A549 (cell line): ENCODE measurements at regions not wholly inside any gene's neighbourhood (a gene's known extent, or its start where the extent isn't known, plus 50 kb on each side); places are given as distances from the start of the nearest gene placed in this dataset.

Experiments
- ATAC-seq, 2 experiments: fragments of 200-7000 bp in 1 of 2; fragments of >200 bp in 1 of 2; cut with Nextera tagmentation in 1 of 2; cut with Tn5 transposase in 1 of 2; 3 replicates each; pipeline versions ENCODE4 v1.8.0 to v1.9.1; 2018 to 2020; ENCODE audit warnings: mild to moderate bottlenecking in 1 of 2, moderate library complexity in 1 of 2
- CTCF ChIA-PET: fragments of 300-600 bp; sonication (Branson Sonifier 250); formaldehyde crosslinking; extraction: SDS; loops from one replicate; lab custom pipeline; 2021; ENCODE audit warnings: antibody characterized with exemption, inconsistent platforms; lab: Yijun Ruan, JAX
- POLR2A ChIA-PET: fragments of 350-600 bp; formaldehyde crosslinking; extraction: SDS; loops from one replicate; lab custom pipeline; 2021; ENCODE audit warnings: antibody characterized with exemption, inconsistent platforms; lab: Yijun Ruan, JAX
- DNase-seq, 2 experiments: peaks; one replicate each; pipeline versions ENCODE4 v3.0.0 to v3.0.0-alpha.2; 2011 to 2016; ENCODE audit warnings: low read depth in 1 of 2, low spot score in 1 of 2
- FAIRE-seq: peaks from 2 replicates; lab custom pipeline; 2011; peaks lifted over from hg19 to GRCh38; lab: Jason Lieb, UNC
- H3K27ac ChIP-seq, 2 experiments: fragments of >200 bp; sonication (Bioruptor Twin); formaldehyde crosslinking; 3 replicates each; pipeline ENCODE4 v1.5.1; 2016 to 2017
- H3K4me1 ChIP-seq: fragments of >200 bp; sonication (Bioruptor Twin); formaldehyde crosslinking; 3 replicates; pipeline ENCODE4 v1.6.1; 2016
- H3K4me2 ChIP-seq: fragments of >200 bp; sonication (Bioruptor Twin); formaldehyde crosslinking; 3 replicates; pipeline ENCODE4 v1.6.1; 2016
- H3K4me3 ChIP-seq: fragments of >200 bp; sonication (Bioruptor Twin); formaldehyde crosslinking; 3 replicates; pipeline ENCODE4 v1.5.1; 2016
- H3K9me3 ChIP-seq: fragments of >200 bp; sonication (Bioruptor Twin); formaldehyde crosslinking; 3 replicates; pipeline ENCODE4 v1.6.1; 2016
- BHLHE40 ChIP-seq: IDR thresholded peaks from 2 replicates; pipeline ENCODE4 v1.6.1; 2012; ENCODE audit warnings: low read depth, low read length, inconsistent platforms
- CBX2 ChIP-seq: fragments of 200-600 bp; sonication (generic); IDR thresholded peaks from 2 replicates; pipeline ENCODE4 v1.6.1; 2016; ENCODE audit warnings: low read depth, mild to moderate bottlenecking, borderline replicate concordance
- HEYL ChIP-seq: fragments of 250-450 bp; sonication (Bioruptor Pico); IDR thresholded peaks from 2 replicates; pipeline ENCODE4 v1.8.0; 2021; ENCODE audit warnings: mild to moderate bottlenecking, moderate library complexity
- JUNB ChIP-seq: fragments of >200 bp; sonication (Bioruptor Twin); formaldehyde crosslinking; IDR thresholded peaks from 2 replicates; pipeline ENCODE4 v1.6.1; 2016
- KDM5A ChIP-seq: fragments of 200-600 bp; sonication (generic); IDR thresholded peaks from 2 replicates; pipeline ENCODE4 v1.6.1; 2016; ENCODE audit warnings: antibody characterized with exemption, mild to moderate bottlenecking
- MAFK ChIP-seq: fragments of 450-650 bp; IDR thresholded peaks from 2 replicates; pipeline ENCODE4 v1.6.1; 2014; ENCODE audit not compliant: partially characterized antibody
- MYC ChIP-seq: IDR thresholded peaks from 2 replicates; pipeline ENCODE4 v1.6.1; 2012; ENCODE audit warnings: mild to moderate bottlenecking, inconsistent platforms, low read length, improper control_type of control experiment, borderline replicate concordance
- NFE2L2 ChIP-seq: fragments of 150-350 bp; conservative IDR thresholded peaks from 2 replicates; pipeline ENCODE4 v1.6.1; 2014; ENCODE audit warnings: low read length
- NR3C1 ChIP-seq: fragments of >200 bp; sonication (Bioruptor Twin); formaldehyde crosslinking; IDR thresholded peaks from 3 replicates; pipeline ENCODE4 v1.6.1; 2017
- POLR2AphosphoS2 ChIP-seq: conservative IDR thresholded peaks from 2 replicates; pipeline ENCODE4 v1.6.1; 2012; ENCODE audit warnings: low read length, improper control_type of control experiment, inconsistent platforms
- RAD21 ChIP-seq, 2 experiments: fragments of >200 bp in 1 of 2; sonication (Bioruptor Twin) in 1 of 2; formaldehyde crosslinking in 1 of 2; IDR thresholded peaks in 1 of 2; conservative IDR thresholded peaks in 1 of 2; 2 replicates in 1 of 2; 3 replicates in 1 of 2; pipeline ENCODE4 v1.6.1; 2012 to 2018; ENCODE audit warnings: inconsistent platforms in 1 of 2
- RNF2 ChIP-seq: fragments of 200-600 bp; sonication (generic); IDR thresholded peaks from 2 replicates; pipeline ENCODE4 v1.6.1; 2016; ENCODE audit warnings: low read depth, mild to moderate bottlenecking, antibody characterized with exemption, moderate library complexity, borderline replicate concordance
- TFCP2L1 ChIP-seq: fragments of 250-450 bp; sonication (Bioruptor Pico); IDR thresholded peaks from 2 replicates; pipeline ENCODE4 v1.5.0; 2021; ENCODE audit warnings: mild to moderate bottlenecking
- ZC3H11A ChIP-seq: fragments of 450-650 bp; IDR thresholded peaks from 2 replicates; pipeline ENCODE4 v1.6.1; 2014; ENCODE audit warnings: antibody characterized with exemption, mild to moderate bottlenecking
- ZFP36 ChIP-seq: fragments of 450-650 bp; IDR thresholded peaks from 2 replicates; pipeline ENCODE4 v1.6.1; 2014; ENCODE audit warnings: borderline replicate concordance; ENCODE audit not compliant: partially characterized antibody
- ZSCAN20 ChIP-seq: fragments of 250-450 bp; sonication (Bioruptor Pico); IDR thresholded peaks from 2 replicates; pipeline ENCODE4 v1.8.0; 2022; ENCODE audit warnings: mild to moderate bottlenecking, moderate library complexity
- WGBS: methylation state at CpG from one replicate; pipeline ENCODE4 v1.1.6; 2017; ENCODE audit errors: missing lambda C conversion rate; 5-methylcytosine and 5-hydroxymethylcytosine counted together
- TF ChIP-seq, protein P1 (sequence below): fragments of 250-450 bp; sonication (Bioruptor Pico); IDR thresholded peaks from 2 replicates; pipeline ENCODE4 v1.5.0; 2020; ENCODE audit warnings: low read depth, mild to moderate bottlenecking, moderate library complexity
- TF ChIP-seq, protein P2 (sequence below): IDR thresholded peaks from 2 replicates; pipeline ENCODE4 v1.6.1; 2012
- TF ChIP-seq, protein P3 (sequence below): IDR thresholded peaks from 2 replicates; pipeline ENCODE4 v1.6.1; 2012; ENCODE audit warnings: low read depth, borderline replicate concordance
- TF ChIP-seq, protein P4 (sequence below): fragments of 150-350 bp; IDR thresholded peaks from 2 replicates; pipeline ENCODE4 v1.6.1; 2014; ENCODE audit warnings: low read depth, mild to moderate bottlenecking, low read length

DNA sequence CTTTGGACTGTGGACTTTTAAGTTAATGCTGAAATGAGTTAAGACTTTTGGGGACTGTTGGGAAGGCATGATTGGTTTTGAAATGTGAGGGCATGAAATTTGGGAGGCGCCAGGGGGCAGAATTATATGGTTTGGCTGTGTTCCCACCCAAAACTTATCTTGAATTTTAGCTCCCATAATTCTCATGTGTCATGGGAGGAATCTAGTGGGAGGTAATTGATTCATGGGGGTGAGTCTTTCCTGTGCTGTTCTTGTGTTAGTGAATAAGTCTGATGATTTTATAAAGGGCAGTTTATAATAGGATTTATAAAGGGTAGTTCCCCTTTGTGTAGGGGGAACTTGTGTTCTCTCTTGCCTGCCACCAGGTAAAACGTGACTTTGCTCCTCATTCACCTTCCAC lies 235.5 kb upstream of the CDH18 start:
- FAIRE-seq (no peak), ATAC-seq (no peak), DNase-seq (no peak)
- ChIA-PET POLR2A (no interaction called here), CTCF (no interaction called here)
- Histone ChIP-seq H3K4me3 (no peak overlapping the region), H3K9me3 (no peaks in the 10 kb centered on the region), H3K27ac (no peak overlapping the region), H3K4me1 (no peaks in the 10 kb centered on the region), H3K4me2 (no peak overlapping the region)
- no peak for TF ChIP-seq ZSCAN20 (CRISPR knock-in tag)
- TF ChIP-seq, protein P1, sequence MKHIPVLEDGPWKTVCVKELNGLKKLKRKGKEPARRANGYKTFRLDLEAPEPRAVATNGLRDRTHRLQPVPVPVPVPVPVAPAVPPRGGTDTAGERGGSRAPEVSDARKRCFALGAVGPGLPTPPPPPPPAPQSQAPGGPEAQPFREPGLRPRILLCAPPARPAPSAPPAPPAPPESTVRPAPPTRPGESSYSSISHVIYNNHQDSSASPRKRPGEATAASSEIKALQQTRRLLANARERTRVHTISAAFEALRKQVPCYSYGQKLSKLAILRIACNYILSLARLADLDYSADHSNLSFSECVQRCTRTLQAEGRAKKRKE: no peak
- WGBS: 18% methylated on average over 2 of the region's 2 CpGs

DNA sequence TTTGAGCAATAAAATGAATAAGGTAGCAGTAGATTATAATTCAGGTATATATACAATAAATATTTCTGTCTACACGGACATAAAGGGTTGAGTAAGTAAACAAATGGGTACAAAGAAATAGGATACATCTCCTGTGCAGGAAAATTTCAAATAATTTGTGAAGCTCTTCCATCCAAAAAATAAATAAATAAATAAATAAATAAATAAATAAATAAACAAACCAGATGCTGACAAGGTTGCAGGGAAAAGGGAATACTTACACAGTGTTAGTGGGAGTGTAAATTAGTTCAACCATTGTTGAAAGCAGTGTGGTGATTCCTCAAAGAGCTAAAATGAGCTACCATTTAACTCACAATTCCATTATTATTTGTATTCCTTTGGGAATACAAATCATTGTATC lies 227.3 kb upstream of the CDH18 start:
- ATAC-seq (no peak), DNase-seq (no peak), FAIRE-seq (no peak)
- Histone ChIP-seq H3K4me2 (no peak overlapping the region), H3K4me1 (no peaks in the 10 kb centered on the region), H3K27ac (no peak overlapping the region), H3K4me3 (no peak overlapping the region), H3K9me3 (no peaks in the 10 kb centered on the region)
- peak; percentile 68 for TF ChIP-seq ZC3H11A
- TF ChIP-seq, protein P1: no peak
- WGBS: 15% methylated on average over 1 of the region's 1 CpG
- ChIA-PET POLR2A (no interaction called here), CTCF (no interaction called here)

DNA sequence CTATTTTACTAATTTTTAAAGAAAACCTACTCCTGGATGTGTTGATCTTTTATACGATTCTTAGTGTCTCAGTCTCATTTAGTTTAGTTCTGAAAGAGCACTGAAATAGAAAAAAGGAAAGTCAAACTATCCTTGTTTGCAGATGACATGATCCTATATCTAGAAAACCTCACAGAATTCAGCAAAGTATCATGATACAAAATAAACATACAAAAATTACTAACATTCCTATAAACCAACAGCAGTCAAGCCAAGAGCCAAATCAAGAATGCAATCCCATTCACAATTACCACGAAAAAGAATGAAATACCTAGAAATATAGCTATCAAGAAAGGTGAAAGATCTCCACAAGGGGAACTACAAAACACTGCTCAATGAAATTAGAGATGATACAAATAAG lies 225.8 kb upstream of the CDH18 start:
- Histone ChIP-seq H3K9me3 (no peaks in the 10 kb centered on the region), H3K4me1 (no peaks in the 10 kb centered on the region), H3K4me3 (no peak overlapping the region), H3K27ac (no peak overlapping the region), H3K4me2 (no peak overlapping the region)
- no peak for DNase-seq
- CTCF ChIA-PET: no interaction called here
- no peak for TF ChIP-seq MYC
- TF ChIP-seq HEYL: no peak
- no peak for TF ChIP-seq KDM5A
- TF ChIP-seq TFCP2L1 (CRISPR knock-in tag): no peak
- POLR2A ChIA-PET: no interaction called here
- WGBS: 10% methylated on average over 2 of the region's 2 CpGs
- FAIRE-seq: no peak
- ATAC-seq: no peak

DNA sequence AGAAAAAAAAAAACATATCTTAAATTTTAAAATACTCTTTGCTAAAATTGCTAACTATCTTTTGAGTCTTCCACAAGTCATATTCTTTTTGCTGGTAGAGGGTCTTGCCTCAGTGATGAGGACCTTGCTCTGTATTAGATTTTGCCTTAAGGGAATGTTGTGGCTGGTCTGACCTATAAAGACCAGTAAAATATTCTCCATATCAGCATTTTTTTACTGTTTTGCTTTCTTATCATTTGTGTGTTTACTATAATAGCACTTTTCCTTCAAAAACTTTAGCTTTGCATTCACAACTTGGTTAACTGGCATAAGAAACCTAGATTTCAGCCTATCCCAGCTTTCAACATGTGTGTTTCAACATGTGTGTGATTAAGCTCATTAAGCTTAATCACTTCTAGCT lies 224.7 kb upstream of the CDH18 start:
- ChIA-PET CTCF (no interaction called here), POLR2A (no interaction called here)
- Histone ChIP-seq H3K4me3 (no peak overlapping the region), H3K4me1 (no peaks in the 10 kb centered on the region), H3K9me3 (no peaks in the 10 kb centered on the region), H3K27ac (no peak overlapping the region), H3K4me2 (no peak overlapping the region)
- no peak for FAIRE-seq
- TF ChIP-seq MAFK (peak; percentile 68), ZFP36 (no peak)
- ATAC-seq: no peak
- DNase-seq: no peak

DNA sequence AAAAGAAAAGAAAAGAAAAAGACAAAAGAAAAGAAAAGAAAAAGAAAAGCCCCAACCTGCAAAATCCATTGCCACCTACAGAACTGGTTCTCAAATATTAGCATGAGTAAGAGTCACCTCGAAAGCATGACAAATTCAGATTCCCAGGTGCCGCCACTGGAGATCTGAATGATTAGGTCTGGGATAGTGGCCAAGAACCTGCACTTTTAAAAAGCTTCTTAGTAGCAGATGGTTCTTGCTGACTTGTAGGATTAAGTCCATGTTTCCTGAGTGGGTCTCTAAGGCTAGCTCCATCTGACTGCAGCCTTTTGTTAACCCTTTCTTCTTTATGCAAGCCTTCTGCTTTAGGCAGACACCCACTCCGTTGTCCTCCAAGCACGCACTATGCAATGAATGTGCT lies 178.5 kb upstream of the CDH18 start:
- ChIA-PET CTCF (no interaction called here), POLR2A (no interaction called here)
- no peak for ATAC-seq
- H3K9me3 ChIP-seq: no peaks in the 10 kb centered on the region
- DNase-seq: no peak
- FAIRE-seq: no peak
- no peak overlapping the region for H3K4me2 ChIP-seq
- no peaks in the 10 kb centered on the region for H3K4me1 ChIP-seq
- no peak overlapping the region for H3K4me3 ChIP-seq
- TF ChIP-seq, protein P2, sequence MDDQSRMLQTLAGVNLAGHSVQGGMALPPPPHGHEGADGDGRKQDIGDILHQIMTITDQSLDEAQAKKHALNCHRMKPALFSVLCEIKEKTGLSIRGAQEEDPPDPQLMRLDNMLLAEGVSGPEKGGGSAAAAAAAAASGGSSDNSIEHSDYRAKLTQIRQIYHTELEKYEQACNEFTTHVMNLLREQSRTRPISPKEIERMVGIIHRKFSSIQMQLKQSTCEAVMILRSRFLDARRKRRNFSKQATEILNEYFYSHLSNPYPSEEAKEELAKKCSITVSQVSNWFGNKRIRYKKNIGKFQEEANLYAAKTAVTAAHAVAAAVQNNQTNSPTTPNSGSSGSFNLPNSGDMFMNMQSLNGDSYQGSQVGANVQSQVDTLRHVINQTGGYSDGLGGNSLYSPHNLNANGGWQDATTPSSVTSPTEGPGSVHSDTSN: no peak
- TF ChIP-seq RNF2 (no peak), NR3C1 (no peak), BHLHE40 (no peak), POLR2AphosphoS2 (no peak), NFE2L2 (no peak), CBX2 (no peak), RAD21 (conservative IDR thresholded peaks at IDR 0.05 in 1 of 2, IDR thresholded peaks at IDR 0.05 in 1 of 2) (no peak), JUNB (no peak)
- TF ChIP-seq, protein P3, sequence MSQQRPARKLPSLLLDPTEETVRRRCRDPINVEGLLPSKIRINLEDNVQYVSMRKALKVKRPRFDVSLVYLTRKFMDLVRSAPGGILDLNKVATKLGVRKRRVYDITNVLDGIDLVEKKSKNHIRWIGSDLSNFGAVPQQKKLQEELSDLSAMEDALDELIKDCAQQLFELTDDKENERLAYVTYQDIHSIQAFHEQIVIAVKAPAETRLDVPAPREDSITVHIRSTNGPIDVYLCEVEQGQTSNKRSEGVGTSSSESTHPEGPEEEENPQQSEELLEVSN: no peak
- TF ChIP-seq, protein P1: no peak
- TF ChIP-seq, protein P4, sequence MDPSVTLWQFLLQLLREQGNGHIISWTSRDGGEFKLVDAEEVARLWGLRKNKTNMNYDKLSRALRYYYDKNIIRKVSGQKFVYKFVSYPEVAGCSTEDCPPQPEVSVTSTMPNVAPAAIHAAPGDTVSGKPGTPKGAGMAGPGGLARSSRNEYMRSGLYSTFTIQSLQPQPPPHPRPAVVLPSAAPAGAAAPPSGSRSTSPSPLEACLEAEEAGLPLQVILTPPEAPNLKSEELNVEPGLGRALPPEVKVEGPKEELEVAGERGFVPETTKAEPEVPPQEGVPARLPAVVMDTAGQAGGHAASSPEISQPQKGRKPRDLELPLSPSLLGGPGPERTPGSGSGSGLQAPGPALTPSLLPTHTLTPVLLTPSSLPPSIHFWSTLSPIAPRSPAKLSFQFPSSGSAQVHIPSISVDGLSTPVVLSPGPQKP: no peak
- H3K27ac ChIP-seq: no peak overlapping the region
- 42% methylated on average over 4 of the region's 4 CpGs for WGBS
